ENCODE measurements at regions not wholly inside any gene's neighbourhood (a gene's known extent, or its start where the extent isn't known, plus 50 kb on each side); places are given as distances from the start of the nearest gene placed in this dataset.

DNA sequence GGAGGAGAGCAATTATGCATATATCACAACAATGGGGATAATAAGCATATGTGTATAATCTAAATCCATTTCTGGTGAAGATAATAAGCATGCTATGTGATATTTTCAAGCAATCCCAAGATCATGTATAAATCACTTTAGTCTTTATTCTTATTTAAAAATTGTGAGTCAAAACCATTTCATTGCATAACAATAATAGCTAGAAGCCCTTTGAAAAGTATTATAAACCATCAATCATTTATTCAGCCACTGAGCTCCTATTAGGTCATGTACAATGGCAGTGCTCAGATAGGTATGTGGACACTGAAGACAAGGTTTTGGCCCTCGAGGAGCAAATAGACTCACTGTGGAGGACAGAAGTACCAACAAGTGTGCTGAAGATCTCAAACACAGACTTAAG lies 113.1 kb downstream of the CDCA7 start:
- H3K4me3 ChIP-seq (ENCODE audit: low read length in 2 of 2) = no peak overlapping the region
- no peaks in the 10 kb centered on the region for H3K9me3 ChIP-seq (ENCODE audit: control insufficient read depth in 2 of 2, low read length in 2 of 2)
- H3K27ac ChIP-seq (ENCODE audit: low read length) = no peak overlapping the region
- no peaks in the 10 kb centered on the region for H3K27me3 ChIP-seq (ENCODE audit: control insufficient read depth in 1 of 2, insufficient read depth in 2 of 2, low read length in 2 of 2)
- no peak overlapping the region for H3K9ac ChIP-seq (ENCODE audit: low read length in 2 of 2)
- H3K36me3 ChIP-seq (ENCODE audit: control insufficient read depth in 2 of 2, insufficient read depth in 2 of 2, low read length in 2 of 2) = no peaks in the 10 kb centered on the region
- H3K4me1 ChIP-seq (ENCODE audit: control insufficient read depth, insufficient read depth, low read length) = no peaks in the 10 kb centered on the region

DNA sequence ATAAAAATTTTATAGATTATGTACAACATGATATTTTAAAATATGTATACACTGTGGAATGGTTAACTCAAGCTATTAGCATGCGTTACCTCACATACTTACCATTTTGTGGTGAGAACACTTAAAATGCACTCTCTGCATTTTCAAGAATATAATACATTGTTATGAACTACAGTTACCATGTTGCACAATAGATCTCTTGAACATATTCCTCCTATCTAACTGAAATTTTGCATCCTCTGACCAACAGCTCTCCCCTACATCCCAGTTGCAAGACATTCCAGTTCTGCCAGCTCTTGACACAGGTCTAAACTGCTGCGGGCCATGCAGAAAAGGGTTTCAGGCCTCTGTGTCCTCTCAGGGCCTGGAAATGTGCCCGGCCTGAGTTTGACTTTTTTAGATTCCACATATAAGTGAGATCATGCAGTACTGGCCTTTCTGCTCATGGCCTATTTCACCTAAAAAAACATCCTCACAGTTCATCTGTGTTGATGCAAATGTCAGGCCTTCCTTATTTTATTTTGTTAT lies 113.7 kb downstream of the CDCA7 start:
- Histone ChIP-seq H3K4me1 (ENCODE audit: control insufficient read depth, insufficient read depth, low read length) (no peaks in the 10 kb centered on the region), H3K9me3 (ENCODE audit: control insufficient read depth in 2 of 2, low read length in 2 of 2) (no peaks in the 10 kb centered on the region), H3K27me3 (ENCODE audit: control insufficient read depth in 1 of 2, insufficient read depth in 2 of 2, low read length in 2 of 2) (peaks cover 0 to 1% of the 10 kb centered on the region in 2 donors), H3K36me3 (ENCODE audit: control insufficient read depth in 2 of 2, insufficient read depth in 2 of 2, low read length in 2 of 2) (no peaks in the 10 kb centered on the region), H3K27ac (ENCODE audit: low read length) (no peak overlapping the region), H3K4me3 (ENCODE audit: low read length in 2 of 2) (no peak overlapping the region), H3K9ac (ENCODE audit: low read length in 2 of 2) (no peak overlapping the region)

DNA sequence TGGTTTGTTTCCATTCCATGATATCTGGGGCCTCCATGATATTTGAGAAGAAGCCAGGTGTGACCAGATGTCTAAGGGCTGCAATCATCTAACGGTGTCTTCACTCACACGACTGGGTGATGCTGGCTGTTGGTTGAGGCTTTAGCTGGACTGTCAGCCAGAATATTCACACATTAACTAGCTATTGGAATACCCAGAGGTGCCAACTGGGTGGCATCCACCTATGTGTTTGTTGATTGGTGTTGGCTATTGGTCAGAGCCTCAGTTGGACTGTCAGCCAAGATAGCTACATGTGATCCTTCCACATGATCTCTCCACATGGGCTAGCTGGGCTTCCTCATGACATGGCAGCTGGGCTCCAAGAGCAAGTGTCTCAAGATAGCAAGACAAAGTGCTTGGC lies 117.4 kb downstream of the CDCA7 start:
- Histone ChIP-seq H3K9me3 (ENCODE audit: control insufficient read depth in 2 of 2, low read length in 2 of 2) (no peaks in the 10 kb centered on the region), H3K27me3 (ENCODE audit: control insufficient read depth in 1 of 2, insufficient read depth in 2 of 2, low read length in 2 of 2) (peaks cover 0 to 3% of the 10 kb centered on the region in 2 donors), H3K36me3 (ENCODE audit: control insufficient read depth in 2 of 2, insufficient read depth in 2 of 2, low read length in 2 of 2) (no peaks in the 10 kb centered on the region), H3K4me1 (ENCODE audit: control insufficient read depth, insufficient read depth, low read length) (no peaks in the 10 kb centered on the region), H3K4me3 (ENCODE audit: low read length in 2 of 2) (no peak overlapping the region), H3K9ac (ENCODE audit: low read length in 2 of 2) (no peak overlapping the region), H3K27ac (ENCODE audit: low read length) (no peak overlapping the region)

DNA sequence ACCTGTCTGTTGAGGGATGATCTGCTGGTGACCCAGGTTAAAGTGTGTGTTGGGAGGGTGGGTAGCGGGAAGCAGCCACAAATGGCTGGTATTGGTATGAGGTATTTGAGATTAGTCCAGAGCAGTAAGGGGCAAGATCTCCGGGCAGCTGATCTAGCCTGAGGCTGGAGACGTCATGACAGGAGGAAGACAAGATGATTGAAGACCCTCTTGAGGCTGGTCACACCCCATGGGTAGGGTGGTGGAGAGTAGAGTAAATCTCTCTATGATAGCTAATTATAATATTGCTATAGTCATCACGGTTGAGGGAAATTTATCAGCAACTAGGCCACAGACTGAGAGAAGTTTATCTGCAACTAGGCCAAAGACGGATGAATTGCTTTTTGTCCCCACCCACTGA lies 128.5 kb downstream of the CDCA7 start:
- Histone ChIP-seq H3K27ac (ENCODE audit: low read length) (no peak overlapping the region), H3K36me3 (ENCODE audit: control insufficient read depth in 2 of 2, insufficient read depth in 2 of 2, low read length in 2 of 2) (no peaks in the 10 kb centered on the region), H3K4me3 (ENCODE audit: low read length in 2 of 2) (no peak overlapping the region), H3K9me3 (ENCODE audit: control insufficient read depth in 2 of 2, low read length in 2 of 2) (no peaks in the 10 kb centered on the region), H3K9ac (ENCODE audit: low read length in 2 of 2) (no peak overlapping the region), H3K4me1 (ENCODE audit: control insufficient read depth, insufficient read depth, low read length) (no peaks in the 10 kb centered on the region), H3K27me3 (ENCODE audit: control insufficient read depth in 1 of 2, insufficient read depth in 2 of 2, low read length in 2 of 2) (no peaks in the 10 kb centered on the region)

DNA sequence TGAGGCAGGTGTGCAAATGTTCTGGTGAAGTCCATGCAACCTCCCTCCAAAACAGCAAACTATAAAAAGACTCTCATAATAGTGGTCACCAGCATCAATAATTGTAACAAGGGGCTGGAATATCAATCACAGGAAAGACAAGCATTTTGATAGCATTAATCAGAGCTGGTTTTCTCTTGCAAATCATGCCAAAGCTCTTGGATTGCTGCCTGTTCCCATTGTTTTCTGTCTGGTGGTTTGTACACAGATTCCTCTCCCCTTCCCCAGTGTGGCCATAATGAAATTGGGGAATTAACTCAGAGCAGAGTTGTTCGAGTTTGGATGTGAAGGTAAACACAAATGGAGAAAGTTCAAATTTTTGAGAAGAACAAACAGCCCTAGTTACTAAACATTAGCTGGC lies 134.2 kb downstream of the CDCA7 start:
- Histone ChIP-seq H3K9me3 (ENCODE audit: control insufficient read depth in 2 of 2, low read length in 2 of 2) (no peaks in the 10 kb centered on the region), H3K36me3 (ENCODE audit: control insufficient read depth in 2 of 2, insufficient read depth in 2 of 2, low read length in 2 of 2) (no peaks in the 10 kb centered on the region), H3K9ac (ENCODE audit: low read length in 2 of 2) (no peak overlapping the region), H3K4me3 (ENCODE audit: low read length in 2 of 2) (no peak overlapping the region), H3K27ac (ENCODE audit: low read length) (no peak overlapping the region), H3K4me1 (ENCODE audit: control insufficient read depth, insufficient read depth, low read length) (no peaks in the 10 kb centered on the region), H3K27me3 (ENCODE audit: control insufficient read depth in 1 of 2, insufficient read depth in 2 of 2, low read length in 2 of 2) (no peaks in the 10 kb centered on the region)

DNA sequence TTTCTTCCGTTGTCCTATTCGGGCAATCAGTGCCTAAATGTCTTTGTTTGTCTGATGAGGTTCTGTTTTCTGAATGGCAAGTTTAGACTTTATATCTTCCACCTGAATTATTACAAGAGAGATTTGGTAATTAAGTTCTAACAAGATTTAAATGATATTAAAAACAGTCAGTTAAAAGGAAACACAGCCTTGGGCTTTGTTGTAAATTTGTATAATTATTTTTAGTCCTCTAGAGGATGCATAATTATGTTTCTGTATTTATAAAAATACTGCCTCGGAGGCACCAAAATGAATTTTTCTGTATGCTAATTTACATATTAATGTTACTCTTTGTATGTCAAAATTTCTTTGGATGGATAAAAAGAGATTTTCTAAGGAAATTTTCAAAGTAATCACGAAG lies 136.7 kb downstream of the CDCA7 start:
- Histone ChIP-seq H3K9me3 (ENCODE audit: control insufficient read depth in 2 of 2, low read length in 2 of 2) (no peaks in the 10 kb centered on the region), H3K27me3 (ENCODE audit: control insufficient read depth in 1 of 2, insufficient read depth in 2 of 2, low read length in 2 of 2) (no peaks in the 10 kb centered on the region), H3K36me3 (ENCODE audit: control insufficient read depth in 2 of 2, insufficient read depth in 2 of 2, low read length in 2 of 2) (no peaks in the 10 kb centered on the region), H3K9ac (ENCODE audit: low read length in 2 of 2) (no peak overlapping the region), H3K27ac (ENCODE audit: low read length) (no peak overlapping the region), H3K4me3 (ENCODE audit: low read length in 2 of 2) (no peak overlapping the region), H3K4me1 (ENCODE audit: control insufficient read depth, insufficient read depth, low read length) (no peaks in the 10 kb centered on the region)

DNA sequence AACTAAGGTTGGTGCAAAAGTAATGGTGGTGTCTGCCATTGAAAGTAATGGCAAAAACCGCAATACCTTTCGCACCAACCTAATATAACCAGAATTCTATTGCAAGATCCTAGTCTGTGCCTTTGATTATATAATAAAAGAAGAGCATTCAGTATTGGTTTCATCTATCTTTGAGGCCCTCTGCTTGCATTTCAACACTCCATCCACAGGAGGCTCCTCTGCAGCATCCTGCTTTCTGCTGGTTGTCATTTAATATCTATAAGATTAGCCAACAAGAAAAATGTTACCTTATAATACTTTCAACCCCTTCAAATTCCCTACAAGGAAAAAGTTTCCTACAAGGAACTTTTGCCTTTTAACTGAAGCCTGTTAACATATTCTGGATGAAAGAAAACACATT lies 139.2 kb downstream of the CDCA7 start:
- H3K4me1 ChIP-seq (ENCODE audit: control insufficient read depth, insufficient read depth, low read length) = no peaks in the 10 kb centered on the region
- no peak overlapping the region for H3K4me3 ChIP-seq (ENCODE audit: low read length in 2 of 2)
- H3K27me3 ChIP-seq (ENCODE audit: control insufficient read depth in 1 of 2, insufficient read depth in 2 of 2, low read length in 2 of 2) = no peaks in the 10 kb centered on the region

DNA sequence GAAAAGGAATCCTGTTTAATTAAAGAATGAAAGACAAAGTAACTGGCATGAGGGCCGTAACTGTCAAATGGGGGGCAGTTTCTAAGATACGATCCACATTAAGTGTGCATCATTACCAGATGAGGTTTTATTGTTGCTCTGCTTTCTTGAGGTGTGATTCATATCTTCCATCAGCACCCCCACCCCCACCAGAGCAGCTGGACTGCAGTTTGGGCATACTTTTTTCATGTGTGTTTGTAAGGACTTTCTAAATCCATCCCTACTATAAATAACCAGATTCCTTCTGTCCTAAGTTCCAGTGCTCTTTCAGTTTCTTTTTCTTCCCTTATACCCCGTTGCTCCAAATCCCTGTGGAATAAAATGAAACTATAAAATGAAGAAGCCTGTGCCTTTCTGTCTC lies 142.1 kb downstream of the CDCA7 start:
- no peak overlapping the region for H3K27ac ChIP-seq (ENCODE audit: low read length)
- no peaks in the 10 kb centered on the region for H3K36me3 ChIP-seq (ENCODE audit: control insufficient read depth in 2 of 2, insufficient read depth in 2 of 2, low read length in 2 of 2)

More for the DNA sequence above, 139.2 kb downstream of the CDCA7 start:
- Histone ChIP-seq H3K9ac (ENCODE audit: low read length in 2 of 2) (no peak overlapping the region), H3K27ac (ENCODE audit: low read length) (no peak overlapping the region), H3K36me3 (ENCODE audit: control insufficient read depth in 2 of 2, insufficient read depth in 2 of 2, low read length in 2 of 2) (no peaks in the 10 kb centered on the region), H3K9me3 (ENCODE audit: control insufficient read depth in 2 of 2, low read length in 2 of 2) (peaks cover 0 to 2% of the 10 kb centered on the region in 2 donors)

DNA sequence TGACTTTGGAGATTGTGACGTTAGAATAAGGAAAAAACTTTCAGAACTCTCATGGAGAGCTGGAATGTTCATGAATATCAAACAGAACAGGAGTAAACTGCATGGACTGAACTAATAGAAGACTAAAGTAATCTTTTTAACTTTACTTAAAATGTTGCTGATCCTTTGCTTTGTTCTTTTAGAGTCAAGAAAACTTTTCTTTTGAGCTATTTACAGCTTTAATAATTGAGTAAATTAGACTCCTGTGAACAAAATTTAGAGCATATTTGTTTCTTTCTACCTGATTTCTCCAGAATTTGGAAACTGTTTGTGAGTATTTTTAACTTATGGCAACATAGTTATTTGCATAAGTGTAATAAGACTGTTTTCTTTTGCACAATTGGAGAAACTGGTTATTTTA lies 146.3 kb downstream of the CDCA7 start:
- H3K27ac ChIP-seq (ENCODE audit: low read length) = no peak overlapping the region
- no peak overlapping the region for H3K9ac ChIP-seq (ENCODE audit: low read length in 2 of 2)
- no peaks in the 10 kb centered on the region for H3K36me3 ChIP-seq (ENCODE audit: control insufficient read depth in 2 of 2, insufficient read depth in 2 of 2, low read length in 2 of 2)
- H3K4me1 ChIP-seq (ENCODE audit: control insufficient read depth, insufficient read depth, low read length) = no peaks in the 10 kb centered on the region
- H3K27me3 ChIP-seq (ENCODE audit: control insufficient read depth in 1 of 2, insufficient read depth in 2 of 2, low read length in 2 of 2) = peaks cover 0 to 2% of the 10 kb centered on the region in 2 donors
- peaks cover 0 to 5% of the 10 kb centered on the region in 2 donors for H3K9me3 ChIP-seq (ENCODE audit: control insufficient read depth in 2 of 2, low read length in 2 of 2)
- H3K4me3 ChIP-seq (ENCODE audit: low read length in 2 of 2) = no peak overlapping the region

More for the DNA sequence above, 142.1 kb downstream of the CDCA7 start:
- H3K4me1 ChIP-seq (ENCODE audit: control insufficient read depth, insufficient read depth, low read length) = no peaks in the 10 kb centered on the region
- no peaks in the 10 kb centered on the region for H3K27me3 ChIP-seq (ENCODE audit: control insufficient read depth in 1 of 2, insufficient read depth in 2 of 2, low read length in 2 of 2)
- H3K9me3 ChIP-seq (ENCODE audit: control insufficient read depth in 2 of 2, low read length in 2 of 2) = peaks cover 0 to 2% of the 10 kb centered on the region in 2 donors
- no peak overlapping the region for H3K9ac ChIP-seq (ENCODE audit: low read length in 2 of 2)
- H3K4me3 ChIP-seq (ENCODE audit: low read length in 2 of 2) = peak overlapping the region in 1 of 2 donors; percentile 15

DNA sequence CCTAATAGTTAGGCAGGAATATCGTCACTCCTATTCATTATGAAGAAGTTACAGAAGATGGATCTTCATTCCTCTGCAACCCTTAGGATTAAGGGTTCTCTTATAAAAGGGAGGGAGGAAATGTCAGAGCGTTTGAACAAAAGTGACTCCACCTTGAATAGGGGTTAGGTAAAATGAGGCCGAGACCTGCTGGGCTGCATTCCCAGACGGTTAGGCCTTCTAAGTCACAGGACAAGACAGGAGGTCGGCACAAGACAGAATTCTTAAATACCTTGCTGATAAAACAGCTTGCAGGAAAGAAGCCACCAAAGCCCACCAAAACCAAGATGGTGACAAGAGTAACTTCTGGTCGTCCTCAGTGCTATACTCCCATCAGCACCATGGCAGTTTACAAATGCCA lies 147.6 kb downstream of the CDCA7 start:
- Histone ChIP-seq H3K27ac (ENCODE audit: low read length) (no peak overlapping the region), H3K27me3 (ENCODE audit: control insufficient read depth in 1 of 2, insufficient read depth in 2 of 2, low read length in 2 of 2) (peaks cover 0 to 2% of the 10 kb centered on the region in 2 donors), H3K9me3 (ENCODE audit: control insufficient read depth in 2 of 2, low read length in 2 of 2) (peaks cover 0 to 3% of the 10 kb centered on the region in 2 donors), H3K36me3 (ENCODE audit: control insufficient read depth in 2 of 2, insufficient read depth in 2 of 2, low read length in 2 of 2) (no peaks in the 10 kb centered on the region), H3K4me3 (ENCODE audit: low read length in 2 of 2) (no peak overlapping the region), H3K4me1 (ENCODE audit: control insufficient read depth, insufficient read depth, low read length) (no peaks in the 10 kb centered on the region), H3K9ac (ENCODE audit: low read length in 2 of 2) (no peak overlapping the region)

DNA sequence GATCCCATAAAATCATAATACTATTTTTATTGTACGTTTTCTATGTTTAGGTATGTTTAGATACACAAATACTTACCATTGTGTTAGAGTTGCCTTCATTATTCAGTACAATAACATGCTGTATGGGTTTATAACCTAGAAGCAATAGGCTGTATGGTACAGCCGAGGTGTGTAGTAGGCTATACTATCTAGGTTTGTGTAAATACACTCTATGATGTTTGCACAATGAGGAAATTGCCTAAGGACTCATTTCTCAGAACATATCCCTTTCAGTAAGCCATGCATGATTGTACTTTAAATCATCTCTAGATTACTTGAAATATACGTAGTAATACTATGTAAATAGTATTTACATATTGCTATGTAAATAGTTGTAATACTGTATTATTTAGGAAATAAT lies 156.7 kb downstream of the CDCA7 start:
- H3K4me3 ChIP-seq (ENCODE audit: low read length in 2 of 2) = no peak overlapping the region
- H3K27me3 ChIP-seq (ENCODE audit: control insufficient read depth in 1 of 2, insufficient read depth in 2 of 2, low read length in 2 of 2) = no peaks in the 10 kb centered on the region

More for the DNA sequence above, 156.7 kb downstream of the CDCA7 start:
- H3K27ac ChIP-seq (ENCODE audit: low read length) = no peak overlapping the region
- H3K9ac ChIP-seq (ENCODE audit: low read length in 2 of 2) = no peak overlapping the region
- H3K9me3 ChIP-seq (ENCODE audit: control insufficient read depth in 2 of 2, low read length in 2 of 2) = no peaks in the 10 kb centered on the region
- no peaks in the 10 kb centered on the region for H3K36me3 ChIP-seq (ENCODE audit: control insufficient read depth in 2 of 2, insufficient read depth in 2 of 2, low read length in 2 of 2)
- no peaks in the 10 kb centered on the region for H3K4me1 ChIP-seq (ENCODE audit: control insufficient read depth, insufficient read depth, low read length)
